Naive thymus-derived CD8-positive, alpha-beta T cell (primary cell): ENCODE measurements at regions not wholly inside any gene's neighbourhood (a gene's known extent, or its start where the extent isn't known, plus 50 kb on each side); places are given as distances from the start of the nearest gene placed in this dataset.

Source experiments
- ATAC-seq, 2 donors: fragments of 150-1000 bp; cut with Tn5 transposase in 1 of 2; sonication (Bioruptor Pico), chemical (Tn5 transposase) in 1 of 2; 1 replicate in 1 of 2; 2 replicates in 1 of 2; pipeline ENCODE4 v1.10.0; 2021; ENCODE audit warnings: mild to moderate bottlenecking in 2 of 2, moderate library complexity in 2 of 2
- POLR2A ChIA-PET: fragments of 350-600 bp; sonication (Branson Sonifier 250); formaldehyde crosslinking; loops from one replicate; lab custom pipeline; 2021; ENCODE audit warnings: antibody characterized with exemption; lab: Charles Lee
- DNase-seq, 10 donors: peaks; one replicate each; pipeline versions ENCODE4 v3.0.0 to v3.0.0-alpha.2; 2020 to 2022
- H3K27ac Mint-ChIP-seq, 10 donors: one replicate each; pipeline ENCODE4 v1.8.0; 2020 to 2022; ENCODE audit warnings: mild to moderate bottlenecking in 10 of 10, mixed read lengths in 10 of 10, moderate library complexity in 4 of 10, inconsistent platforms in 1 of 10
- H3K27me3 Mint-ChIP-seq, 5 donors: one replicate each; pipeline ENCODE4 v1.8.0; 2021 to 2022; ENCODE audit warnings: mixed read lengths in 5 of 5
- H3K36me3 Mint-ChIP-seq, 3 donors: one replicate each; pipeline ENCODE4 v1.8.0; 2020 to 2022; ENCODE audit warnings: mixed read lengths in 3 of 3, mild to moderate bottlenecking in 2 of 3, inconsistent platforms in 1 of 3
- H3K4me1 Mint-ChIP-seq, 4 donors: one replicate each; pipeline ENCODE4 v1.8.0; 2021 to 2022; ENCODE audit warnings: mixed read lengths in 4 of 4
- H3K4me3 Mint-ChIP-seq, 10 donors: one replicate each; pipeline ENCODE4 v1.8.0; 2020 to 2022; ENCODE audit warnings: mild to moderate bottlenecking in 10 of 10, mixed read lengths in 10 of 10, moderate library complexity in 6 of 10, inconsistent platforms in 1 of 10
- H3K9me3 Mint-ChIP-seq, 9 donors: one replicate each; pipeline ENCODE4 v1.8.0; 2020 to 2022; ENCODE audit warnings: mixed read lengths in 9 of 9, mild to moderate bottlenecking in 3 of 9, inconsistent platforms in 1 of 9, moderate library complexity in 1 of 9

DNA sequence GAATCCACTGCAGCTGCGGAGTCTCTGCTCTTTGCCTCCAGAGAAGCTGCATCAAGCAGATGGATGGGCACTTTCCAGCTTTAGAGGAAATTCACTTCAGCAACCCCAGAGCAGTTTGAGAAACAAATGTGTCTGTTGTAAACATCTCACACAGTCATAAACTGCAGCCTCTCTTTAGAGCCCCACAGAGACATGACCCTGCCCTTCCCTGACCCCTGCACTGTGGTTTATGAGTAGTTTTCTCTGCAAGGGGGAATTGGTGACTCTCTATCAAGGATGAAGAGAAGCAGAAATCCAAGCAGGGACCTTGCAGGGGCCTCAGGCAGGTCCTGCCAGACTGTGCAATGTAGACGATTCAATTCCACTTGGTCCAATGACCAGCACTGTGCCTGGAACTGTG, 160.2 kb downstream of the SH2D4B start:
- Mint-ChIP-seq H3K27me3 (peaks cover 2 to 25% (median 4%) of the 10 kb centered on the region in 5 donors), H3K4me1 (peaks cover 0 to 2% (median 0%) of the 10 kb centered on the region in 4 donors), H3K4me3 (no peak overlapping the region), H3K9me3 (no peaks in the 10 kb centered on the region), H3K36me3 (no peaks in the 10 kb centered on the region), H3K27ac (no peak overlapping the region)
- no peak for ATAC-seq
- POLR2A ChIA-PET = no interaction called here
- no peak for DNase-seq

DNA sequence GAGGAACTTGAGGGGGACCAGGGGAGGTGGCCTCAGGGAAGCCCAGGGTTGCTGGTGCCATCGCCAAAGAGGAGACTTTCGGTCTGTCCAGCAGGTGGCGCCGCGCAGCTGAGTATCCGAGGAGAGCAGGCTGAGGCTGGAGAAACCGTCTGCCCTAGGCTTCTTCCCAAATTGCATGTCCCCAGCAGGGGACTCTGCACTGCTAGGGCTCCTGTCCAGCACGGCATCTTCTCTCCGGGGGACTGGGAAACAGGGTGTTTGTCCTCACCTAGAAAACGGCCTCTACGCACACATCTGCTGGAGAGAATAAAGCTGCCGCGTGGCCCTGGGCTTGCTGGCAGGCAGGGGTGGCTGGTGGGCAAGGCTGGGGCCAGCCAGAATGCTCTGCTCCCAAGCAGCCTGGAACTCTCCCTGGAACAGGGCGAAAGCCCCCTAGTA, 161.9 kb downstream of the SH2D4B start:
- H3K36me3 Mint-ChIP-seq = no peaks in the 10 kb centered on the region
- peak; percentile 19 to 80 (median 58) for DNase-seq
- peak; percentile 55 to 70 for ATAC-seq
- peaks cover 2 to 33% (median 8%) of the 10 kb centered on the region in 5 donors for H3K27me3 Mint-ChIP-seq
- no peak overlapping the region for H3K27ac Mint-ChIP-seq
- no peaks in the 10 kb centered on the region for H3K9me3 Mint-ChIP-seq
- peaks cover 0 to 2% (median 0%) of the 10 kb centered on the region in 4 donors for H3K4me1 Mint-ChIP-seq
- POLR2A ChIA-PET = no interaction called here
- no peak overlapping the region for H3K4me3 Mint-ChIP-seq

DNA sequence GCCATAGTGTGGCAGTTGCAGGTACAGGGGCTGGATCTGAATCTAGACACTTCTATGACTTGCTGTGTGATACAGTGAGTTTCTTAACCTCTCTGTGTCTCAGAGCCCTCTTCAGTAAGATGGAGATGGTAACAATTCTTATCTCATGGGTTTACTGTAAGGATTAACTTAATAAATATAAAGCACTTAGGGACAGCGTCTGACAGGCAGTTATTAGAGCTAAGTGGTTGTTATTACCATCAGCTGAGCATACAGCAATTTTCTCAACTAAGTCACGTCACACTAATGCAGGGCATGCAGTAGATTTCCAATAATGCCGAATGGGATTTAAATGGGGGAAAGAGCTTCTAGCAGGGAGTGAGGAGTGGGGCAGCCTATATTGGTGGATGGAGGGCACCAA, 162.6 kb downstream of the SH2D4B start:
- Mint-ChIP-seq H3K9me3 (no peaks in the 10 kb centered on the region), H3K27ac (peak overlapping the region in 2 of 10 donors; percentile 4 to 45), H3K36me3 (no peaks in the 10 kb centered on the region), H3K27me3 (peaks cover 2 to 33% (median 9%) of the 10 kb centered on the region in 5 donors), H3K4me3 (no peak overlapping the region), H3K4me1 (peaks cover 0 to 2% (median 0%) of the 10 kb centered on the region in 4 donors)
- DNase-seq (no peak), ATAC-seq (no peak)
- POLR2A ChIA-PET = no interaction called here

DNA sequence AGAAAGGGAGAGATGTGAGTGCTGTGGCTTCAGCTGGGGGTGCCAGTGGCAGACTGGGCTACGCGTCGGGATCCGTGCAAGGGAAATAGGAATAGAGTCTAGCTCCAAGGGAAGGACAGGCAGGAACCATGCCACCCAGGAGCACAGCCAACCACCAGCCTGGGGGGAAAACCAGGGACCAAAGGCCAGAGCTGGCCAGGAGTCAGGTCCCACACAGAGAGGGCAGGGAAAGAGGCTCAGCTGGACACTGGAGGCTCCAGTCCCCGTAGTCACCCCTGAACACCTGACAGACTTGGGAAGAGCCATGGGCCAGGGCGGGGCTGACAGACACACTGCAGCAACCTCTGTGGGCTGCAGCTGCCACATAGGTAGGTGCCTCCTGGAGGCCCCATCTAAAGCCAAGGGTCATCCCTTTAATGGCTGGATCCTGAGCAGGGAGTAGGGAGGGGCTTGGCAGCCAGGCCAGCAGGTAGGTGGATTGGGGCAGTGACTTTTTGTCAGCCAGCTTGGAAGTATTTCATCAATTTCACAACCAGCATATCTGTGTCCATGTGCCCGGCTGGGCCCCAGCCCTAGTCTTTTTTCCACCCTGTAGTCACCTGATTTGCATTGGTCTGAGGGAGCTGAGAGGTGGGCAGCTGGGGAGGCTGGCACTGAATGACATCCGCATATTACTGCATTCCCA, 163.2 kb downstream of the SH2D4B start:
- peaks cover 0 to 2% (median 0%) of the 10 kb centered on the region in 4 donors for H3K4me1 Mint-ChIP-seq
- no peak for ATAC-seq
- POLR2A ChIA-PET = no interaction called here
- no peaks in the 10 kb centered on the region for H3K9me3 Mint-ChIP-seq
- H3K36me3 Mint-ChIP-seq = no peaks in the 10 kb centered on the region
- DNase-seq = peak in 1 of 10 donors; percentile 6
- H3K27me3 Mint-ChIP-seq = peaks cover 2 to 33% (median 9%) of the 10 kb centered on the region in 5 donors
- H3K27ac Mint-ChIP-seq = peak overlapping the region in 2 of 10 donors; percentile 4 to 45
- H3K4me3 Mint-ChIP-seq = no peak overlapping the region

DNA sequence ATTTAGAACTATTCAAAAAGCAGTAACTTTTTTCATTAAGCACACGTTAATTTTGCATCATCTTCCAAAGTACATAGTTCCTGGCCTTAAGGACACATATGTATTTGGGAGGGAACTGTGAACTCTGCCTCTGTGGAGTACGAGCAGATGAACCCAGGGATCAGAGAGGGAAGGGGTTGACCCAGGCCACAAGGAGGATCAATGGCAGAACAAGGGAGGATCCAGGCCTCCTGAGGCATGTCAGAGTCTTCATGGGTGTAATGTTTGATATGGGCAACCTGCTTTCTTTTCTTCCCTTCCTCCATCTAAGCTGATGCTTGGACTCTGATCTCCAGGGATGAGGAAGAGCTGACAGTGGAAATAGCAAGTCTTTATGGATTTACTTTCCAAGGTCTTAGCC, 164.0 kb downstream of the SH2D4B start:
- Mint-ChIP-seq H3K27ac (no peak overlapping the region), H3K9me3 (peaks cover 0 to 2% (median 0%) of the 10 kb centered on the region in 9 donors), H3K27me3 (peaks cover 0 to 33% (median 11%) of the 10 kb centered on the region in 5 donors), H3K4me1 (peaks cover 0 to 2% (median 0%) of the 10 kb centered on the region in 4 donors), H3K4me3 (no peak overlapping the region), H3K36me3 (no peaks in the 10 kb centered on the region)
- POLR2A ChIA-PET = no interaction called here
- DNase-seq (no peak), ATAC-seq (no peak)

DNA sequence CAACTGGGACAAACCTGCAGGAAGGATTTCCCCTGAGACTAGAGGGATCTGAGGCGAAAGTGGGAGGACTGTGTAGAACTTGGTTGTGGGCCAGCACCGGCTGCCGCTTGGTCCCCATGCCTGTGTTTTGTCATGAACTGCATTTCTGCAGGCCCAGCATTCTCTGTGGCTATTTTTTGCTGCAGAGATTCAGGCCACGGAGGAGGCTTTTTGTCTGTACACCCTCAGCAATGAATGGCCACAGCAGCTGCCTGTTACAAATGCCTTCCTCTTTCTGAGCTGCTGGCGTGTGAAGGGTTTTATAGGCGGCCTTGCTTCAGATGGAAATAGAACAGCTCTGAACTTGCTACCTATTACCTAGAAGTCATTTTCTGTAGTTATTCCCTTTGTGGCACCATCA, 164.4 kb downstream of the SH2D4B start:
- no peak for ATAC-seq
- POLR2A ChIA-PET = no interaction called here
- peaks cover 0 to 2% (median 0%) of the 10 kb centered on the region in 4 donors for H3K4me1 Mint-ChIP-seq

DNA sequence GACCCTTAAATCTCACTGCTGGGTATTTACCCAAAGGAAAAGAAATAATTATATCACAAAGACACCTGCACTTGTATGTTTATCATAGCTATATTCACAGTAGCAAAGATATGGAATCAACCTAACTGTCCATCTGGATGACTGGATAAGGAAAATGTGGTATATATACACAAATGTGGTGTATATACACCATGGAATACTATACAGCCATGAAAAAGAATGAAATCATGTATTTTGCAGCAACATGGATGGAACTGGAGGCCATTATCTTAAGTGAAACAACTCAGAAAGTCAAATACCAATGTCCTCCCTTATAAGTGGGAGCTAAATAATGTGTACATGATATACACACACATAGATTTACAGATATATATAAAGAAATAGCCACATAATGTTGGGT, 168.2 kb downstream of the SH2D4B start:
- no peak for ATAC-seq

More for the DNA sequence above, 164.4 kb downstream of the SH2D4B start:
- H3K4me3 Mint-ChIP-seq = no peak overlapping the region
- H3K27me3 Mint-ChIP-seq = peaks cover 0 to 30% (median 11%) of the 10 kb centered on the region in 5 donors
- H3K36me3 Mint-ChIP-seq = no peaks in the 10 kb centered on the region
- no peak overlapping the region for H3K27ac Mint-ChIP-seq
- no peak for DNase-seq
- peaks cover 0 to 2% (median 0%) of the 10 kb centered on the region in 9 donors for H3K9me3 Mint-ChIP-seq

DNA sequence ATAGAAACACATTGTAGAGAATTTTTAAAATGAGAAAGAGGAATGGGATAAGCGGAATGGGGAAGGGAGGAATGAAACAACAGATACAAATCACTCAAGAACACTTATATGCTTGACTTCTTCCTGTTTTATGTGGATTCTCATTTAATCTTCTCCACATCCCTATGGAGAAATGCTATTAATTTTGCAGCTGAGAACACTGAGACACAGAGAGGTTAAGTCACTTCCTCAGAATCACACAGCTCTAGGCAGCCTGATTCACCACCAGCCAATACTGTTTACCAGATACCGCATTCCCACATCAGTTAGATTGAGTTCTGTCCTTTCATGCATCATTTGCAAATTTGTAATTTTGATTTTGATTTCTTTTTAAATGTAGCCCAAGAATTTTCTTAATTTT, 170.5 kb downstream of the SH2D4B start:
- ATAC-seq (no peak), DNase-seq (no peak)
- POLR2A ChIA-PET = no interaction called here
- H3K4me1 Mint-ChIP-seq = peaks cover 0 to 3% (median 0%) of the 10 kb centered on the region in 4 donors
- peaks cover 0 to 27% (median 5%) of the 10 kb centered on the region in 5 donors for H3K27me3 Mint-ChIP-seq
- no peaks in the 10 kb centered on the region for H3K36me3 Mint-ChIP-seq
- peaks cover 0 to 2% (median 0%) of the 10 kb centered on the region in 9 donors for H3K9me3 Mint-ChIP-seq
- H3K4me3 Mint-ChIP-seq = no peak overlapping the region
- no peak overlapping the region for H3K27ac Mint-ChIP-seq

More for the DNA sequence above, 168.2 kb downstream of the SH2D4B start:
- Mint-ChIP-seq H3K27ac (no peak overlapping the region), H3K9me3 (peaks cover 0 to 2% (median 0%) of the 10 kb centered on the region in 9 donors), H3K27me3 (peaks cover 0 to 13% (median 8%) of the 10 kb centered on the region in 5 donors), H3K4me3 (no peak overlapping the region), H3K36me3 (no peaks in the 10 kb centered on the region), H3K4me1 (peaks cover 0 to 3% (median 0%) of the 10 kb centered on the region in 4 donors)
- POLR2A ChIA-PET = no interaction called here
- no peak for DNase-seq

DNA sequence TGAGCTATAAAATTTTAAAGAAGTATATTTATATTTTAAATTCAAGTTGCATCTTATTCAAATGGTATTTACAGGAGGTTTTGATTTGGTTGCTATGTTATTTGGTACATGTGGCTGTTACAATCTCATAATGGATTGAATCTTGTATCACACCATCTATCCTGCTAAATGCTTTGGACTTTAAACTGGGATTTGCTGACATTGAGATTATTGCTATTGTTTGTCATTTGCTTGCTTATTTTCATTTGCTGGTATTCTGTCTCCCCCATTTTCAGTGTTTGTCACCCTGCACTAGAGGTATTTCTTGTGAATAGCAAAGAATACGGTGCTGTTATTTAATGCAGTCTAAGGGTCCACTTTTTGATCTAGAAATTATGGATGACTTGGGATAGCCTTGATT, 171.1 kb downstream of the SH2D4B start:
- Mint-ChIP-seq H3K27me3 (peaks cover 0 to 27% (median 7%) of the 10 kb centered on the region in 5 donors), H3K4me3 (no peak overlapping the region), H3K4me1 (peaks cover 0 to 3% (median 0%) of the 10 kb centered on the region in 4 donors), H3K27ac (no peak overlapping the region), H3K9me3 (peaks cover 0 to 2% (median 0%) of the 10 kb centered on the region in 9 donors), H3K36me3 (no peaks in the 10 kb centered on the region)
- DNase-seq = no peak
- POLR2A ChIA-PET = no interaction called here
- ATAC-seq = no peak

DNA sequence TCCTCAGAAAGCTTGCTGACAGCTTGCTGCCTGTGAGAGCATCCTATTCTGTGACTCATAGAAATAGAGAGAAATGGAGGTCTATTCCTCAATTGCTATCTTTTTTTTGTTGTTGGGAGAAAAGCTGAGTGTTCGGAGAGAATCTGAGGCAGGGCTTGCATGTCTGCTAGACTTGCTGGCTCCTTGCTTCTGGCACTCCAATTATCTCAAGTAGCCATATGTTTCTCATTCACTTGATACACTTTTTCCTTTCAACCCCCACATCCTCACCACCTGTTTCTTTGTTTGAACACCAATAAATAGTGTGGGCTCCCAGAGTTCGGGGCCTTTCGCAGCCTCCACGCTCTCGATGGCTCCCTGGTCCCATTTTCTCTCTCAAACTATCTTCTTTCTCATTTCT, 172.2 kb downstream of the SH2D4B start:
- DNase-seq = no peak
- no peak overlapping the region for H3K4me3 Mint-ChIP-seq
- ATAC-seq = no peak
- peaks cover 0 to 2% (median 0%) of the 10 kb centered on the region in 9 donors for H3K9me3 Mint-ChIP-seq
- POLR2A ChIA-PET = no interaction called here
- H3K4me1 Mint-ChIP-seq = peaks cover 0 to 3% (median 0%) of the 10 kb centered on the region in 4 donors
- no peaks in the 10 kb centered on the region for H3K36me3 Mint-ChIP-seq
- peak overlapping the region in 1 of 10 donors; percentile 86 for H3K27ac Mint-ChIP-seq
- H3K27me3 Mint-ChIP-seq = peaks cover 2 to 33% (median 8%) of the 10 kb centered on the region in 5 donors

DNA sequence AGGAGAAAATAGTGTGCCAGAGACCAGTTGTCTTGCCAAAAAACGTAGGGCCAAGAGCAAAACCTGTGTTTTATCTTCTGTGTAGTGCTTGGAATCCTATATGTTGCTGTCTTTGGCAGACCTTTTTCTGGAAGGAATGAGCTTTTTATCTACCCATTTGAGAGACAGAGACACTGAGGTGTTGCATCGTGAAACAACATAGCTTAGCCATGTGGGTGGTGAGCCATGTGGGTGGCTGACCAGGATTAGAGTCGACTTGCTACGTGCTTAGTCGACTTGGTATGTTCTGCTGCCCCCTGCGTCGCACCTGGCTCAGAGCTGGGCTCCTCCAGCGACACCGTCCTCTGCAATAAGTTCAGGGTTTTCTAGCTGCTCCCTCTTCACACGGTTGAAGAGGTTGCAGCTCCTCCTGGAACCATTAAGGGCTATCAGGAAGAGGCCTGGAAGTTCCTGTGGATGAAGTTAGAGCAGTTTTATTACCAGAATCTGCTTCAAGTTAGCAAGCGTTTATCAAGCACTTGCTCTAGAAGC, 175.8 kb downstream of the SH2D4B start:
- POLR2A ChIA-PET = no interaction called here
- H3K36me3 Mint-ChIP-seq = no peaks in the 10 kb centered on the region
- no peaks in the 10 kb centered on the region for H3K9me3 Mint-ChIP-seq
- peaks cover 0 to 3% (median 0%) of the 10 kb centered on the region in 4 donors for H3K4me1 Mint-ChIP-seq
- DNase-seq = no peak
- H3K27ac Mint-ChIP-seq = no peak overlapping the region
- no peak for ATAC-seq
- H3K4me3 Mint-ChIP-seq = no peak overlapping the region
- H3K27me3 Mint-ChIP-seq = peaks cover 2 to 53% (median 14%) of the 10 kb centered on the region in 5 donors

DNA sequence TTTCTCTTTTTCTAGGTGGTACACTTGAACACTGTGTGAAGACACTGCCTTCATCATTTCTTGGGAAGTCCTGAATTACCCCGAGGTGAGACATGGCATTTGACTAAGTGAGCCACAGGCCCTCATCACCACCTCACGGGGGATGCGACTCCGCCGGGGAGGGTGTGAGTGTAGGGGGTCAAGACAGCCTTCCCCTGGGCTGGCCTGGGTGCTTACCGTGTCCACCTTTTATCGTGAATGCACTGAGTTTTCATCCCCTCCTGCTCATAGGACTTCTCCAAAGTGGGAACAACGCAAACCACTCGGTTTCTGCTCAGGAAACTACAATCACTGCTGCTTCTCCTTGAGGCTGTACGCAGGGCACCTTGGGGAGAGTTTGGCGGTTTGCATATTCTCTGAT, 176.9 kb downstream of the SH2D4B start:
- H3K9me3 Mint-ChIP-seq = no peaks in the 10 kb centered on the region
- no peak overlapping the region for H3K27ac Mint-ChIP-seq
- no peak overlapping the region for H3K4me3 Mint-ChIP-seq
- DNase-seq = no peak
- POLR2A ChIA-PET = no interaction called here
- peaks cover 0 to 3% (median 0%) of the 10 kb centered on the region in 4 donors for H3K4me1 Mint-ChIP-seq
- no peak for ATAC-seq
- peaks cover 2 to 53% (median 14%) of the 10 kb centered on the region in 5 donors for H3K27me3 Mint-ChIP-seq
- H3K36me3 Mint-ChIP-seq = no peaks in the 10 kb centered on the region

DNA sequence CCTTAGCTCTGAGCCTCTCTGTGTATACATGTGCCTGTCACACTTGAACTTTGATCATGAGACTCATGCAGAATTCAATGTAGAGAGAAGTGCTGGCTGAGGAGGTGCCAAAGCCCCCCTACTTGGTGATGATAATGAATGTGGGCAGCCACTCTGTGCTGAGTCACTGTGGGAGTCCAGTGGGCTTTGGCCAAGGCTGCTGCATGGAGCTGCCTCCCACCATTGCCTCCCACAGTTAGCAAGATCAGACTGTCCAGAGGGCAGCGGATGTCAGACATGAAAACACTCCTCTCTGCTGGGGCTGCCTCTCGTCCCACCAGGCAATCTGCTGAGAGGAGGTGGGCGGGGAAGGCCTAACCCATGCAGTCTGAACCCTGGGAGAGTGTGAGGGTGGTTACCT, 180.3 kb downstream of the SH2D4B start:
- ATAC-seq (no peak), DNase-seq (no peak)
- no peaks in the 10 kb centered on the region for H3K4me1 Mint-ChIP-seq
- no peak overlapping the region for H3K4me3 Mint-ChIP-seq
- H3K36me3 Mint-ChIP-seq = peaks cover 0 to 4% (median 0%) of the 10 kb centered on the region in 3 donors
- peaks cover 2 to 34% (median 6%) of the 10 kb centered on the region in 5 donors for H3K27me3 Mint-ChIP-seq
- no peak overlapping the region for H3K27ac Mint-ChIP-seq
- POLR2A ChIA-PET = no interaction called here
- peaks cover 0 to 11% (median 5%) of the 10 kb centered on the region in 9 donors for H3K9me3 Mint-ChIP-seq
